ENCODE measurements at regions not wholly inside any gene's neighbourhood (a gene's known extent, or its start where the extent isn't known, plus 50 kb on each side); places are given as distances from the start of the nearest gene placed in this dataset.
"Not testable (repeated sequence)": the region's sequence is repeated elsewhere in the genome, so short reads cannot be mapped to it uniquely, and the experiment has no call there.

DNA sequence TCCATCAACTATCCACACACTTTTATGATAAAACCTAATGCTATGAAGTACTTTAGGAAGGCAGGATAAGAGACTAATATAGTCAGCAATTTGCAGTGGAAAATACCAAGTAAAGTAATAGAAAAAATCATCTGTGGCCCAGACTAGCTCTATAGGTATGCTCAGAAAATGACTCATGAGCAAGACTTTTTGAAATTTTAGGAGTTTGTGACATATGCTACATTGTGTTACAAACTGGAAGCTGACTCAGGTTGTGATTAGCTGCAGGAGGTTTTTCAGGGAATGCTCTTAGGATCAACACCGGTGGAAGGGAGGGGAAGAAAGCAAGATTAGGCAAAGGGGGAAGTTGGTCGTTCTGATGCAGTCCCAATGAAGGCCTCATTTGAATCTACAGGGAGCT, 56.1 kb downstream of the FEZF1 start:
- Histone ChIP-seq H2BK5ac (ENCODE audit: insufficient read length, low read length) (no peak overlapping the region), H4K5ac (ENCODE audit: insufficient read length, low read depth, low read length) (no peak overlapping the region), H3K9ac (ENCODE audit: extremely low read depth, insufficient read length, low read length) (no peak overlapping the region), H3K23ac (ENCODE audit: insufficient read length, low read depth, low read length) (no peak overlapping the region), H4K8ac (replicated peaks; ENCODE audit: insufficient read length, low read depth, low read length) (no peak overlapping the region), H3K18ac (ENCODE audit: insufficient read length, low read depth, low read length) (no peak overlapping the region), H2BK20ac (ENCODE audit: low read depth, low read length, poor library complexity, severe bottlenecking) (no peak overlapping the region), H3K27me3 (ENCODE audit: insufficient read depth, low read length) (no peaks in the 10 kb centered on the region), H3K27ac (ENCODE audit: insufficient read length, low read depth, low read length) (no peak overlapping the region), H3K79me1 (ENCODE audit: insufficient read depth, low read depth, low read length, poor library complexity, severe bottlenecking) (no peaks in the 10 kb centered on the region), H2AFZ (ENCODE audit: low read length) (no peak overlapping the region), H2BK12ac (ENCODE audit: insufficient read length, low read depth, low read length) (no peak overlapping the region), H3T11ph (ENCODE audit: low read length) (no peak overlapping the region), H3K4me1 (ENCODE audit: insufficient read depth, low read length) (no peaks in the 10 kb centered on the region), H2BK120ac (ENCODE audit: low read depth, low read length, poor library complexity, severe bottlenecking) (no peak overlapping the region), H2AK5ac (ENCODE audit: insufficient read length, low read length) (no peak overlapping the region), H3K56ac (ENCODE audit: insufficient read length, low read depth, low read length) (no peak overlapping the region), H3K14ac (ENCODE audit: insufficient read depth, low read length) (no peak overlapping the region), H3K4ac (ENCODE audit: low read depth, low read length) (no peak overlapping the region), H3K23me2 (ENCODE audit: insufficient read length, low read depth, low read length, poor library complexity, severe bottlenecking) (no peaks in the 10 kb centered on the region), H4K20me1 (ENCODE audit: control insufficient read depth, insufficient read depth, insufficient read length) (no peaks in the 10 kb centered on the region), H3K9me3 (ENCODE audit: control insufficient read depth, low read depth, low read length) (no peaks in the 10 kb centered on the region), H4K91ac (ENCODE audit: insufficient read length, low read depth, low read length) (no peak overlapping the region), H3K4me2 (ENCODE audit: insufficient read depth, insufficient read length, low read length) (no peak overlapping the region), H3K79me2 (ENCODE audit: insufficient read depth, low read length) (no peaks in the 10 kb centered on the region), H2BK15ac (ENCODE audit: low read depth, low read length) (no peak overlapping the region)
- H3K27ac Mint-ChIP-seq = no peak overlapping the region
- H3K27me3 Mint-ChIP-seq (ENCODE audit: low read depth) = no peaks in the 10 kb centered on the region
- peaks cover 0 to 4% (median 0%) of the 10 kb centered on the region in 3 experiments; a peak in 2 of 7 replicates for H3K36me3 Mint-ChIP-seq (ENCODE audit: insufficient read depth in 1 of 3, low read depth in 3 of 3)
- TF ChIP-seq, protein P1, sequence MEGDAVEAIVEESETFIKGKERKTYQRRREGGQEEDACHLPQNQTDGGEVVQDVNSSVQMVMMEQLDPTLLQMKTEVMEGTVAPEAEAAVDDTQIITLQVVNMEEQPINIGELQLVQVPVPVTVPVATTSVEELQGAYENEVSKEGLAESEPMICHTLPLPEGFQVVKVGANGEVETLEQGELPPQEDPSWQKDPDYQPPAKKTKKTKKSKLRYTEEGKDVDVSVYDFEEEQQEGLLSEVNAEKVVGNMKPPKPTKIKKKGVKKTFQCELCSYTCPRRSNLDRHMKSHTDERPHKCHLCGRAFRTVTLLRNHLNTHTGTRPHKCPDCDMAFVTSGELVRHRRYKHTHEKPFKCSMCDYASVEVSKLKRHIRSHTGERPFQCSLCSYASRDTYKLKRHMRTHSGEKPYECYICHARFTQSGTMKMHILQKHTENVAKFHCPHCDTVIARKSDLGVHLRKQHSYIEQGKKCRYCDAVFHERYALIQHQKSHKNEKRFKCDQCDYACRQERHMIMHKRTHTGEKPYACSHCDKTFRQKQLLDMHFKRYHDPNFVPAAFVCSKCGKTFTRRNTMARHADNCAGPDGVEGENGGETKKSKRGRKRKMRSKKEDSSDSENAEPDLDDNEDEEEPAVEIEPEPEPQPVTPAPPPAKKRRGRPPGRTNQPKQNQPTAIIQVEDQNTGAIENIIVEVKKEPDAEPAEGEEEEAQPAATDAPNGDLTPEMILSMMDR (conservative IDR thresholded peaks at IDR 0.05) = no peak
- DNase-seq = no peak
- H3K9me3 Mint-ChIP-seq = peaks cover 0 to 2% of the 10 kb centered on the region in 2 experiments; a peak in 1 of 5 replicates
- H3K4me1 Mint-ChIP-seq = peaks cover under 1 to 3% of the 10 kb centered on the region in 2 experiments
- H3K4me3 Mint-ChIP-seq = no peak overlapping the region
- WGBS (ENCODE audit: extremely low coverage, insufficient read length, low lambda C conversion rate) = no CpG with 5 or more reads among the region's 2 CpGs

DNA sequence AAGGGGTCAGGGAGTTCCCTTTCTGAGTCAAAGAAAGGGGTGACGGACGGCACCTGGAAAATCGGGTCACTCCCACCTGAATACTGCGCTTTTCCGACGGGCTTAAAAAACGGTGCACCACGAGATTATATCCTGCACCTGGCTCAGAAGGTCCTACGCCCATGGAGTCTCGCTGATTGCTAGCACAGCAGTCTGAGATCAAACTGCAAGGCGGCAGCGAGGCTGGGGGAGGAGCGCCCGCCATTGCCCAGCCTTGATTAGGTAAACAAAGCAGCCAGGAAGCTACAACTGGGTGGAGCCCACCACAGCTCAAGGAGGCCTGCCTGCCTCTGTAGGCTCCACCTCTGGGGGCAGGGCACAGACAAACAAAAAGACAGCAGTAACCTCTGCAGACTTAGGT, 65.8 kb downstream of the FEZF1 start:
- H3K23ac ChIP-seq (ENCODE audit: insufficient read length, low read depth, low read length); H3K4ac ChIP-seq (ENCODE audit: low read depth, low read length); H2BK5ac ChIP-seq (ENCODE audit: insufficient read length, low read length); H2BK15ac ChIP-seq (ENCODE audit: low read depth, low read length); H2BK20ac ChIP-seq (ENCODE audit: low read depth, low read length, poor library complexity, severe bottlenecking); H2BK120ac ChIP-seq (ENCODE audit: low read depth, low read length, poor library complexity, severe bottlenecking); H3K27ac ChIP-seq (ENCODE audit: insufficient read length, low read depth, low read length); DNase-seq; H3K79me2 ChIP-seq (ENCODE audit: insufficient read depth, low read length); H3K56ac ChIP-seq (ENCODE audit: insufficient read length, low read depth, low read length); H3K14ac ChIP-seq (ENCODE audit: insufficient read depth, low read length); H3K23me2 ChIP-seq (ENCODE audit: insufficient read length, low read depth, low read length, poor library complexity, severe bottlenecking); H3T11ph ChIP-seq (ENCODE audit: low read length); H4K20me1 ChIP-seq (ENCODE audit: control insufficient read depth, insufficient read depth, insufficient read length); H3K9me3 ChIP-seq (ENCODE audit: control insufficient read depth, low read depth, low read length); H3K4me1 Mint-ChIP-seq; H2AK5ac ChIP-seq (ENCODE audit: insufficient read length, low read length); H3K27me3 ChIP-seq (ENCODE audit: insufficient read depth, low read length); H4K8ac ChIP-seq (replicated peaks; ENCODE audit: insufficient read length, low read depth, low read length); H3K79me1 ChIP-seq (ENCODE audit: insufficient read depth, low read depth, low read length, poor library complexity, severe bottlenecking); H2AFZ ChIP-seq (ENCODE audit: low read length); H4K91ac ChIP-seq (ENCODE audit: insufficient read length, low read depth, low read length); H3K9ac ChIP-seq (ENCODE audit: extremely low read depth, insufficient read length, low read length); H3K4me1 ChIP-seq (ENCODE audit: insufficient read depth, low read length); H4K5ac ChIP-seq (ENCODE audit: insufficient read length, low read depth, low read length); H3K27me3 Mint-ChIP-seq (ENCODE audit: low read depth); H2BK12ac ChIP-seq (ENCODE audit: insufficient read length, low read depth, low read length); H3K4me2 ChIP-seq (ENCODE audit: insufficient read depth, insufficient read length, low read length): not testable (repeated sequence)
- Mint-ChIP-seq H3K27ac (peak overlapping the region; percentile 94 to 96 (median 96); a peak in 6 of 7 replicates), H3K36me3 (ENCODE audit: insufficient read depth in 1 of 3, low read depth in 3 of 3) (peaks cover 5 to 13% (median 5%) of the 10 kb centered on the region in 3 experiments; a peak in 5 of 7 replicates), H3K9me3 (peaks cover 7 to 10% of the 10 kb centered on the region in 2 experiments; a peak in 4 of 5 replicates), H3K4me3 (peak overlapping the region; percentile 60 to 74)
- peak overlapping the region; percentile 75 for H3K18ac ChIP-seq (ENCODE audit: insufficient read length, low read depth, low read length)
- WGBS (ENCODE audit: extremely low coverage, insufficient read length, low lambda C conversion rate) = no CpG with 5 or more reads among the region's 14 CpGs

All from H9 (cell line).